ENCODE measurements at regions not wholly inside any gene's neighbourhood (a gene's known extent, or its start where the extent isn't known, plus 50 kb on each side); places are given as distances from the start of the nearest gene placed in this dataset.
"Not testable (repeated sequence)": the region's sequence is repeated elsewhere in the genome, so short reads cannot be mapped to it uniquely, and the experiment has no call there.

- H3K36me3 Mint-ChIP-seq, result peaks cover 3% of the 10 kb centered on the region
- H3K27ac Mint-ChIP-seq, result no peak overlapping the region
- H3K9me3 Mint-ChIP-seq, result peaks cover 7% of the 10 kb centered on the region
- peaks cover 14% of the 10 kb centered on the region for H3K4me1 Mint-ChIP-seq
- DNase-seq, result no peak
- H3K4me3 Mint-ChIP-seq, result no peak overlapping the region
- peaks cover 36% of the 10 kb centered on the region for H3K27me3 Mint-ChIP-seq
These were observed 340.3 kb downstream of the QKI start for GRCh38 chr6:163754866-163755265.

DNA sequence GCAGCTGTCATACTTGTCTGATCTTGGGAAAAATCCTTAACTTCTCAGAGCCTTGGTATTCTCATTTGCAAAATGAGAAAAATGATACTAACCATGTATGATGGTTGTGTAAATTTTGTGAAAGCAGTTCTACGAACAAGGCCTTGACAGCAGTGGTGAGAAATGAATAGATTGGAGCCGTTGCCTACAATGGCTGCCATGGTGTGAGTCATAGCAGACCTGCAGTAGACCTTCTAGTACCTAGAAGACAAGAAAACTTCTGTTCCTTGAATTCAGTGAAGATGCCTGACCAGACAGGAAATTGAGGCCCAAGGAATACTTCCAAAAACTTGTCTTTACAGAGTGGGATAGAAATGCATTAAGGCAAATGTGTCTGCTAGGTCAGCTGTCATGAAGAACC, 338.9 kb downstream of the QKI start:
- DNase-seq, result no peak
- H3K36me3 Mint-ChIP-seq, result peaks cover 3% of the 10 kb centered on the region
- peaks cover 43% of the 10 kb centered on the region for H3K27me3 Mint-ChIP-seq
- H3K4me3 Mint-ChIP-seq, result no peak overlapping the region
- peaks cover 16% of the 10 kb centered on the region for H3K4me1 Mint-ChIP-seq
- H3K27ac Mint-ChIP-seq, result no peak overlapping the region
- H3K9me3 Mint-ChIP-seq, result peaks cover 7% of the 10 kb centered on the region

DNA sequence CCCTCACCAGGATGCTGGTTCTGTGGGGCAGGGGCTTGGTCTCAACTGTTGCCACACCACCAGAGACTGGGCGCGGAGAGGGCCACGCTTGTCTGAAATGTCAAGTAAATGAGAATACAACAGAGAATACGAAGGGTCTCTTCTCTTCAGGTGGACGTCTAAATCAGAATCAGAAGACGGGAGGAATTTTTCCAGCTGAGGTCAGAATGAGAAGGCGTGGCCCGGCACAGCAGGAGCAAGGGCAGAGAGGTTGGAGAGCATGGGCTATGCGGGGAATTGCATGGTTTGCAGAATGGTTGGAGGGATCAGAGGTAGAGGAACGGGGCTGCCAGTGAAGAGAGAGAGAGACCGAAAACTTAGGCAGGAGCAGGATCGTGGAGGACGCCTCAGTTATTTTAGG, 337.9 kb downstream of the QKI start:
- Mint-ChIP-seq H3K27ac (no peak overlapping the region), H3K4me3 (no peak overlapping the region), H3K4me1 (peaks cover 16% of the 10 kb centered on the region), H3K36me3 (peaks cover 3% of the 10 kb centered on the region), H3K9me3 (peaks cover 7% of the 10 kb centered on the region), H3K27me3 (peaks cover 47% of the 10 kb centered on the region)
- no peak for DNase-seq

- no peak overlapping the region for H3K4me3 Mint-ChIP-seq
- peak overlapping the region; percentile 87 for H3K27ac Mint-ChIP-seq
- H3K27me3 Mint-ChIP-seq, result peaks cover 58% of the 10 kb centered on the region
These were observed 336.6 kb downstream of the QKI start for GRCh38 chr6:163751032-163751525.

GRCh38 chr6:163750431-163751031, 336.0 kb downstream of the QKI start:
- peaks cover 7% of the 10 kb centered on the region for H3K9me3 Mint-ChIP-seq
- H3K27me3 Mint-ChIP-seq, result peaks cover 62% of the 10 kb centered on the region
- peaks cover 3% of the 10 kb centered on the region for H3K36me3 Mint-ChIP-seq
- peaks cover 16% of the 10 kb centered on the region for H3K4me1 Mint-ChIP-seq
- peak; percentile 41 for DNase-seq
- no peak overlapping the region for H3K4me3 Mint-ChIP-seq
- H3K27ac Mint-ChIP-seq, result peak overlapping the region; percentile 87

More at GRCh38 chr6:163751032-163751525, 336.6 kb downstream of the QKI start:
- H3K9me3 Mint-ChIP-seq, result peaks cover 7% of the 10 kb centered on the region
- peaks cover 3% of the 10 kb centered on the region for H3K36me3 Mint-ChIP-seq
- peaks cover 16% of the 10 kb centered on the region for H3K4me1 Mint-ChIP-seq
- peak; percentile 38 for DNase-seq

DNA sequence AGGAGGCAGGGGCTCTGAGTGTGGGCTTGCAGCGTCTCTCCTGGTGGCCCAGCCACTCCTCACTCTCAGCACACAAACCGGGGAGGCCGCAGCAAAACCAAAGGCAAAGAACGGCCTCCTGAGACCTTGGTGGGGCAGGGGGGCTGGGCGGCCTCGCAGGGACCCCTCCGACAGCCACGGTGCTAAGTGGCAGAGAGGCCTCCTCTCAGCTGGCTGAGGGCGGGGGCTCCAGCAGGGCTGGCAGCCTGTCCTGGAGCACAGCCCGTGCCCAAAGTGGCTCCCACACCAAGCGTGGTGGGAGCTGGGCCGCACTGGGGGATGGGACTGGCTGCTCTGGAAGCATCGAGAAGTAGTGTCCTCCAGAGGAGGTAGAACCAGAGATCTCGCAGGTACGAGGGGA, 334.4 kb downstream of the QKI start:
- peaks cover 62% of the 10 kb centered on the region for H3K27me3 Mint-ChIP-seq

DNA sequence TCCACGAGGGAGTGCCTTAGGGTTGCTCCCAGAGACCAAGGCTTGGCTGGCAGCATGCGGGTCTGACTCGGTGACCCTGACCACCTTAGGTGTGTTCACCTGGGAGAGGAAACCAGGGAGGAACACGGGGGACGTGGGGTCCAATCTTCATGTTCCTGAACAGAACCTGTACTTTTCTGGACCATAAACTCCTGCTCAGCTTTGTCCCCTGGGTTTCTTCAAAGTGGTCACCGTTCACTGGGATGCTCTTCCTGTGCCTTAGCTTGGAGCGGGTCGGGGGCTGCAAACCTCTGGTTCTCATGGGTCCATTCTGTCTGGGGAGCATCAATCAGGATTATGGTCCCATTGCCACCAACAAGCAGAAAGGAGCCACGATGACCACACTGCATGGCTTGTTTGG, 333.5 kb downstream of the QKI start:
- Mint-ChIP-seq H3K36me3 (peaks cover 3% of the 10 kb centered on the region), H3K27ac (no peak overlapping the region), H3K27me3 (peaks cover 62% of the 10 kb centered on the region), H3K4me3 (no peak overlapping the region), H3K9me3 (peaks cover 6% of the 10 kb centered on the region), H3K4me1 (peaks cover 16% of the 10 kb centered on the region)
- no peak for DNase-seq

More for the DNA sequence above, 334.4 kb downstream of the QKI start:
- Mint-ChIP-seq H3K4me1 (peaks cover 16% of the 10 kb centered on the region), H3K36me3 (peaks cover 3% of the 10 kb centered on the region), H3K9me3 (peaks cover 6% of the 10 kb centered on the region), H3K27ac (no peak overlapping the region), H3K4me3 (no peak overlapping the region)
- no peak for DNase-seq

GRCh38 chr6:163747058-163747457, 332.5 kb downstream of the QKI start:
- H3K4me3 Mint-ChIP-seq, H3K36me3 Mint-ChIP-seq, DNase-seq, H3K9me3 Mint-ChIP-seq, H3K27ac Mint-ChIP-seq: not testable (repeated sequence)
- Mint-ChIP-seq H3K4me1 (peaks cover 16% of the 10 kb centered on the region), H3K27me3 (peaks cover 58% of the 10 kb centered on the region)

DNA sequence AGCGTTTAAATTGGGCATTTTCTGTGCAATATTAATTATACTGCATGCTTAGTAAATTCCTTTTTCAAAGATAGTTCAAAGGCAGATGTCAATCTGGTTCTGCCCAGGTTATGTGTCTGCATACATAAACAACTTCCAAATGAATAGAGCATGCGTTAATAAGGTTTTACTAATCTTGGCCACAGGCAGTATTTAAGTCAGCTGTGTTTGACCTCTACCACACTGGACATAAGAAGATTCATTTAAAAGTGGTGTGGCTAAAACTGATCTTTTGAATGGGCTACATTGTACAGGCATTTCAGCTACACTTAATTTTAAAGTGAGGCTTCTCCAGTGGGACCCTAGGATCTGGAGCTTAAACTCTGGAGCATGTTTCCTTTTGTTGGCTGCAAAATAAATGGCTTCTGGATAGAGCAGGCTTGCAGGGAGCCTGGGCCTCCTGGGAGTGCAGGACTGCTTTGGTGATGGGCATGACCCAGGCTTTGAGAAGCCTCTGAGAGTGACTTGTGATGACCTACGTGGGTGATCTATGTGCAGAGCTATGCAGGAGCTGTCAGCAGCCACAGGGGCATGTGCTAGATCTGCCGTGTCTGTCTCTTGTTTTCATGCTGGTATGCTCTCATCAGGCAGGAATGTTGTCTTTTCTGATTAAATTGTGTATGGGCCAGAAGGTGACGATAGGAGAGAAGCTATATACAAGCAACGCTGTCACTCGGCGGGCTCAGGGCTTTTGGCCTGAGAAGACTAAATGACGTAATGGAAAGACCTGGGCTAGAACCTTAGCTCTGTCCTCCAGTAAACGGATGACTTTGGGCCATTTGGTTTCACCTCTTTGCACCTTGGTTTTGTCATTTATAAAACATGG, 331.2 kb downstream of the QKI start:
- peaks cover 8% of the 10 kb centered on the region for H3K4me1 Mint-ChIP-seq
- H3K27ac Mint-ChIP-seq, result no peak overlapping the region
- no peaks in the 10 kb centered on the region for H3K9me3 Mint-ChIP-seq
- DNase-seq, result no peak
- H3K27me3 Mint-ChIP-seq, result peaks cover 48% of the 10 kb centered on the region
- no peaks in the 10 kb centered on the region for H3K36me3 Mint-ChIP-seq
- no peak overlapping the region for H3K4me3 Mint-ChIP-seq

GRCh38 chr6:163744256-163744925, 329.9 kb downstream of the QKI start:
- DNase-seq, result no peak
- no peaks in the 10 kb centered on the region for H3K4me1 Mint-ChIP-seq
- no peaks in the 10 kb centered on the region for H3K36me3 Mint-ChIP-seq
- no peak overlapping the region for H3K4me3 Mint-ChIP-seq
- peaks cover 36% of the 10 kb centered on the region for H3K27me3 Mint-ChIP-seq
- H3K9me3 Mint-ChIP-seq, result no peaks in the 10 kb centered on the region
- H3K27ac Mint-ChIP-seq, result no peak overlapping the region

GRCh38 chr6:163743796-163744195, 329.3 kb downstream of the QKI start:
- no peak for DNase-seq
- peaks cover 31% of the 10 kb centered on the region for H3K27me3 Mint-ChIP-seq
- H3K9me3 Mint-ChIP-seq, result no peaks in the 10 kb centered on the region
- H3K36me3 Mint-ChIP-seq, result no peaks in the 10 kb centered on the region
- H3K4me3 Mint-ChIP-seq, result no peak overlapping the region
- no peak overlapping the region for H3K27ac Mint-ChIP-seq
- H3K4me1 Mint-ChIP-seq, result no peaks in the 10 kb centered on the region

- no peaks in the 10 kb centered on the region for H3K4me1 Mint-ChIP-seq
- H3K27me3 Mint-ChIP-seq, result peaks cover 15% of the 10 kb centered on the region
- no peak overlapping the region for H3K4me3 Mint-ChIP-seq
- DNase-seq, result no peak
- H3K27ac Mint-ChIP-seq, result no peak overlapping the region
- H3K36me3 Mint-ChIP-seq, result no peaks in the 10 kb centered on the region
- H3K9me3 Mint-ChIP-seq, result no peaks in the 10 kb centered on the region
These were observed 327.3 kb downstream of the QKI start for GRCh38 chr6:163741743-163742363.

DNA sequence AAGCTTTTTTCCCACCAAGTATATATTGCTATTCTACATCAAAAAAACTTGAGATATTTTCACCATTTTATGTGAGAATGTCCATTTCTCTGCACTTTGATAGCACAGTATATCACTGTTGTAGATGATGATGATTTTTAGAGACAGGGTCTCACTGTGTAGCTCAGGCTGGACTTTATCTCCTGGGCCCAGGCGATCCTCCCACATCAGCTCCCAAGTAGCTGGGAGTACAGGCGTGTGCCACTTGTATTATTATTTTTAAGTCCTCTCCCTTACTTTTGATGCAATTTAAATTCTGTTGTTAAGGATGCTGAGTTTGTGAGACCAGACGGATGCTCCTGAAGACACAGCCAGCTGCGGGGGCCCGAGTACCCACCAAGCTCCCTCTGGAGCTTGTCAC, 326.8 kb downstream of the QKI start:
- Mint-ChIP-seq H3K4me1 (no peaks in the 10 kb centered on the region), H3K9me3 (no peaks in the 10 kb centered on the region), H3K27ac (no peak overlapping the region), H3K4me3 (no peak overlapping the region), H3K27me3 (peaks cover 15% of the 10 kb centered on the region), H3K36me3 (no peaks in the 10 kb centered on the region)
- no peak for DNase-seq

- no peak overlapping the region for H3K27ac Mint-ChIP-seq
- H3K4me1 Mint-ChIP-seq, result peaks cover 1% of the 10 kb centered on the region
- no peaks in the 10 kb centered on the region for H3K9me3 Mint-ChIP-seq
- H3K27me3 Mint-ChIP-seq, result peaks cover 9% of the 10 kb centered on the region
- DNase-seq, result no peak
- no peak overlapping the region for H3K4me3 Mint-ChIP-seq
- H3K36me3 Mint-ChIP-seq, result no peaks in the 10 kb centered on the region
These were observed 325.4 kb downstream of the QKI start for GRCh38 chr6:163739966-163740365.

GRCh38 chr6:163739408-163739725, 324.8 kb downstream of the QKI start:
- H3K27me3 Mint-ChIP-seq, result peaks cover 12% of the 10 kb centered on the region
- no peak overlapping the region for H3K4me3 Mint-ChIP-seq
- DNase-seq, result no peak
- H3K4me1 Mint-ChIP-seq, result peaks cover 1% of the 10 kb centered on the region
- no peak overlapping the region for H3K27ac Mint-ChIP-seq
- H3K36me3 Mint-ChIP-seq, result no peaks in the 10 kb centered on the region
- H3K9me3 Mint-ChIP-seq, result no peaks in the 10 kb centered on the region

All from activated naive CD8-positive, alpha-beta T cell treated with anti-CD3 and anti-CD28 coated beads for 36 hours (primary cell).